ENCODE measurements at regions not wholly inside any gene's neighbourhood (a gene's known extent, or its start where the extent isn't known, plus 50 kb on each side); places are given as distances from the start of the nearest gene placed in this dataset.

- Histone ChIP-seq H2BK20ac (ENCODE audit: low read depth, low read length) (no peak overlapping the region), H3K27me3 (ENCODE audit: control insufficient read depth, insufficient read depth, low read length) (peaks cover 5% of the 10 kb centered on the region; the same call in 1 of the 2 replicates), H3K23ac (ENCODE audit: low read depth, low read length) (no peak overlapping the region), H3K4me2 (ENCODE audit: low read depth, low read length) (no peak overlapping the region), H2BK5ac (ENCODE audit: low read depth, low read length, poor library complexity, severe bottlenecking) (no peak overlapping the region), H4K20me1 (ENCODE audit: insufficient read depth, low read length) (no peaks in the 10 kb centered on the region), H3K4me1 (ENCODE audit: control insufficient read depth, insufficient read depth, low read length) (no peaks in the 10 kb centered on the region), H3K14ac (replicated peaks; ENCODE audit: low read depth, low read length) (no peak overlapping the region), H3K4me3 (ENCODE audit: insufficient read depth, low read depth, low read length) (no peak overlapping the region), H3K79me1 (ENCODE audit: low read depth in 1 of 2, low read length in 2 of 2) (no peaks in the 10 kb centered on the region), H3K18ac (ENCODE audit: low read depth, low read length) (no peak overlapping the region), H2BK120ac (ENCODE audit: low read depth, low read length) (no peak overlapping the region), H3K9me3 (ENCODE audit: control insufficient read depth, insufficient read depth, low read length) (no peaks in the 10 kb centered on the region), H4K91ac (ENCODE audit: insufficient read depth, low read depth, low read length) (no peak overlapping the region), H4K8ac (ENCODE audit: low read depth in 2 of 2, low read length in 2 of 2) (no peak overlapping the region), H2AK5ac (ENCODE audit: low read depth, low read length) (no peak overlapping the region), H4K5ac (ENCODE audit: low read depth, low read length) (no peak overlapping the region), H2BK15ac (ENCODE audit: low read depth, low read length) (no peak overlapping the region), H3K9ac (ENCODE audit: low read depth, low read length) (no peak overlapping the region), H3K9me1 (ENCODE audit: insufficient read depth, low read length) (no peaks in the 10 kb centered on the region), H2AK9ac (replicated peaks; ENCODE audit: low read depth, low read length, poor library complexity) (no peak overlapping the region), H3K36me3 (ENCODE audit: control insufficient read depth, insufficient read depth, low read length) (no peaks in the 10 kb centered on the region), H3K27ac (ENCODE audit: insufficient read depth, low read length) (no peak overlapping the region), H3K4ac (ENCODE audit: low read depth, low read length) (no peak overlapping the region), H3K56ac (ENCODE audit: extremely low read depth, insufficient read depth, low read length) (no peak overlapping the region), H2AFZ (replicated peaks; ENCODE audit: low read length, poor library complexity) (no peak overlapping the region)
- dilution Hi-C loops (cut with HindIII; ENCODE audit: low sequenced_read_pairs, unreplicated experiment) (no loop called here), in situ Hi-C loops (cut with MboI; ENCODE audit: low sequenced_read_pairs) (no loop called here), intact Hi-C loops (cut with micrococcal nuclease) (no loop called here)
- 65% methylated on average over 8 of the region's 14 CpGs; no CpG with 5 or more reads in 1 of the 2 experiments for WGBS, 2 experiments (ENCODE audit: extremely low coverage in 2 of 2, insufficient read length in 1 of 2)
- CTCF ChIA-PET, result no interaction called here
- ATAC-seq (ENCODE audit: low read depth) (no peak), DNase-seq (peak; percentile 16)
- no TSS peak for BruUV-seq (replicated peaks)
- POLR2A ChIA-PET (ENCODE audit: unreplicated experiment), result no interaction called here
- TF ChIP-seq FOS (IDR thresholded peaks at IDR 0.05; ENCODE audit: low read depth, low read length), result no peak
- peak; percentile 42; the same call in 1 of the 2 replicates for TF ChIP-seq CEBPB (IDR thresholded peaks at IDR 0.05; ENCODE audit: low read depth, low read length)
Measured at GRCh38 chr3:72625602-72626337, 222.5 kb downstream of the SHQ1 start.

Data from IMR-90 (cell line).